Smooth muscle cell (in vitro differentiated cells): ENCODE measurements at regions not wholly inside any gene's neighbourhood (a gene's known extent, or its start where the extent isn't known, plus 50 kb on each side); places are given as distances from the start of the nearest gene placed in this dataset.

Source experiments
- DNase-seq: peaks from one replicate; lab custom pipeline; 2025; ENCODE audit not compliant: unreplicated experiment; lab: John Stamatoyannopoulos, UW
- H2AFZ ChIP-seq: fragments of 200-600 bp; sonication (generic); 2 replicates; pipeline ENCODE4 v1.6.0; 2016; ENCODE audit warnings: antibody characterized with exemption, low read depth, mild to moderate bottlenecking
- H3F3A ChIP-seq: fragments of 200-600 bp; sonication (generic); 2 replicates; pipeline ENCODE4 v1.6.0; 2017; ENCODE audit warnings: antibody characterized with exemption, low read depth
- H3K27ac ChIP-seq: fragments of 200-600 bp; sonication (generic); 2 replicates; pipeline ENCODE4 v1.5.1; 2016; ENCODE audit warnings: low read depth, mild to moderate bottlenecking
- H3K27me3 ChIP-seq: fragments of 200-600 bp; sonication (generic); 2 replicates; pipeline ENCODE4 v1.6.1; 2016; ENCODE audit warnings: low read depth, mild to moderate bottlenecking
- H3K36me3 ChIP-seq: fragments of 200-600 bp; sonication (generic); 2 replicates; pipeline ENCODE4 v1.5.1; 2016; ENCODE audit warnings: low read depth
- H3K4me1 ChIP-seq: fragments of 200-600 bp; sonication (generic); 2 replicates; pipeline ENCODE4 v1.5.1; 2016; ENCODE audit warnings: low read depth
- H3K4me2 ChIP-seq: fragments of 200-600 bp; sonication (generic); 2 replicates; pipeline ENCODE4 v1.6.0; 2016; ENCODE audit warnings: mild to moderate bottlenecking
- H3K4me3 ChIP-seq: fragments of 200-600 bp; sonication (generic); 2 replicates; pipeline ENCODE4 v1.5.1; 2016; ENCODE audit warnings: mild to moderate bottlenecking
- H3K79me2 ChIP-seq: fragments of 200-600 bp; sonication (generic); 2 replicates; pipeline ENCODE4 v1.6.0; 2016; ENCODE audit warnings: low read depth, mild to moderate bottlenecking
- H3K9ac ChIP-seq: fragments of 200-600 bp; sonication (generic); 2 replicates; pipeline ENCODE4 v1.6.0; 2016; ENCODE audit warnings: low read depth
- H3K9me3 ChIP-seq: fragments of 200-600 bp; sonication (generic); replicated peaks from 2 replicates; pipeline ENCODE4 v1.5.1; 2016; ENCODE audit warnings: low read depth
- H4K20me1 ChIP-seq: fragments of 200-600 bp; sonication (generic); 2 replicates; pipeline ENCODE4 v1.6.0; 2016; ENCODE audit warnings: low read depth
- CTCF ChIP-seq: fragments of 200-600 bp; sonication (generic); IDR thresholded peaks from 2 replicates; pipeline ENCODE4 v1.5.1; 2017; ENCODE audit warnings: borderline replicate concordance, mild to moderate bottlenecking, antibody characterized with exemption; ENCODE audit not compliant: insufficient read depth, poor library complexity, severe bottlenecking
- WGBS: methylation state at CpG from one replicate; pipeline ENCODE4 v1.1.7; 2016; ENCODE audit warnings: low lambda C conversion rate; 5-methylcytosine and 5-hydroxymethylcytosine counted together

DNA sequence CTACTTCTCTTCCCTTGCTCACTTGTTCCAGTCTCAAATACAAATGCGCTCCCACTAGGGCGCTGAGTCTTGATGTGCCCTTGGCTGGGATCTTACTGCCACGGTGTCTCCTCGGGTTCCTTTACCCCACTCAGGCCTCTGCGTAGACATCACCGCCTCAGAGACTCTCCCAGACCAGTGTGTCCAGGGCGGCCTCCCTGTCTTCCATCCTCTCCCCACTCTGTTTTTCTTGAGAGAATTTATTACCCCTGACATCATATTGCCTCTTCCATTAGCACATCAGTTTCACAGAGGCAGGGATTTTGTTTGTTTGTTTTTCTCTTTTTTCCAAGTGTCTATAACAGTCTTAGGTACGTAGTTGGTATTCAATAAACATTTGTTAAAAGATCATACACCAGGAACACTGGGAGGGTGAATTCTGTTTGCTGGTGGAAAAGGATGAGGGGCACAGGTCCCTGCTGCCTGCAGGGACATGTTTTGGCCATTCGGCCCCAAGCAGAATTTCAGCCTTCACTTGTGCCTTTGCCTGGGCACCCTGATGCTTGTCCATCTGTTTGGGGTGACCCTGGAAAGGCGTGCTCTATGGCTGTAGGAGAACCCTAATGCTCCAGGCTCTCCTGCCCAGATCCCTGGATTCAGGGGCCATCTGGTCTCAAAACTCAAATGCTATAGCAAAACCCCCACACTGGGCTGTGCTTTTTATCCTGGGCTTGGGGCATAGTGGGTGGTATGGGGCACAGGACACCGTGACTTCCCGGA is 55.0 kb downstream of the RPL37A start:
- TF ChIP-seq CTCF = no peak
- WGBS = 84% methylated on average over 12 of the region's 12 CpGs
- peaks cover 10% of the 10 kb centered on the region for H3K4me1 ChIP-seq
- H3K4me2 ChIP-seq = no peak overlapping the region
- no peaks in the 10 kb centered on the region for H3K9me3 ChIP-seq
- H3K27ac ChIP-seq = no peak overlapping the region
- H3K27me3 ChIP-seq = no peaks in the 10 kb centered on the region
- H3K9ac ChIP-seq = no peak overlapping the region
- no peaks in the 10 kb centered on the region for H3K36me3 ChIP-seq
- DNase-seq = no peak
- H4K20me1 ChIP-seq = no peaks in the 10 kb centered on the region
- H2AFZ ChIP-seq = no peak overlapping the region
- H3K79me2 ChIP-seq = no peaks in the 10 kb centered on the region
- H3K4me3 ChIP-seq = no peak overlapping the region
- no peaks in the 10 kb centered on the region for H3F3A ChIP-seq

DNA sequence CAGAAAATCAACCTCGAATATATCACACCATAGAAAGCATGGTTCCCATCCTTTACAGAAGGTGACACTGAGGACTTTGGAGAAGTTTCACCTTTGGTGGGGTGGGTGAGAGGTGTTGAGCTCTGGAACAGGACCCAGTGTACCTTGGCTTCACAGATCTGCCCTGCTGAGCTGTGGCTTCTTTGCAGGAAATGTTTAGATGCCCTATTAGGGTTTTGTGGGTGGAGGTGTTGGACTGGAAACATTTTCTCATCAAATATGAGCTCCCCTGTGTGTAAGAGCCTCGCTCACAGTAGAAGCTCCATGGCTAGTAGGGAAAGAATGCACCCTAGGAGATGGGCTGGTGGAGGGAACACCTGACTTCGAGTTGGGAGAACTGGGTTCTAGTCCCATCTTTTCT is 55.6 kb downstream of the RPL37A start:
- Histone ChIP-seq H2AFZ (no peak overlapping the region), H3K9me3 (no peaks in the 10 kb centered on the region), H4K20me1 (no peaks in the 10 kb centered on the region), H3K4me1 (peaks cover 12% of the 10 kb centered on the region), H3K79me2 (no peaks in the 10 kb centered on the region), H3K27ac (no peak overlapping the region), H3K36me3 (no peaks in the 10 kb centered on the region), H3K4me3 (no peak overlapping the region), H3K27me3 (no peaks in the 10 kb centered on the region), H3F3A (no peaks in the 10 kb centered on the region), H3K9ac (no peak overlapping the region), H3K4me2 (no peak overlapping the region)
- no peak for DNase-seq
- TF ChIP-seq CTCF = no peak
- WGBS = 92% methylated on average over 3 of the region's 3 CpGs

GRCh38 chr2:216554755-216555154 is 56.1 kb downstream of the RPL37A start:
- H3K9ac ChIP-seq = no peak overlapping the region
- H3K4me1 ChIP-seq = peaks cover 14% of the 10 kb centered on the region
- no peaks in the 10 kb centered on the region for H3K36me3 ChIP-seq
- H2AFZ ChIP-seq = no peak overlapping the region
- TF ChIP-seq CTCF = no peak
- no peak overlapping the region for H3K27ac ChIP-seq
- no peaks in the 10 kb centered on the region for H3K27me3 ChIP-seq
- no peak overlapping the region for H3K4me2 ChIP-seq
- H4K20me1 ChIP-seq = no peaks in the 10 kb centered on the region
- no peak for DNase-seq
- WGBS = 81% methylated on average over 1 of the region's 1 CpG
- no peak overlapping the region for H3K4me3 ChIP-seq
- no peaks in the 10 kb centered on the region for H3F3A ChIP-seq
- H3K9me3 ChIP-seq = no peaks in the 10 kb centered on the region
- no peaks in the 10 kb centered on the region for H3K79me2 ChIP-seq

DNA sequence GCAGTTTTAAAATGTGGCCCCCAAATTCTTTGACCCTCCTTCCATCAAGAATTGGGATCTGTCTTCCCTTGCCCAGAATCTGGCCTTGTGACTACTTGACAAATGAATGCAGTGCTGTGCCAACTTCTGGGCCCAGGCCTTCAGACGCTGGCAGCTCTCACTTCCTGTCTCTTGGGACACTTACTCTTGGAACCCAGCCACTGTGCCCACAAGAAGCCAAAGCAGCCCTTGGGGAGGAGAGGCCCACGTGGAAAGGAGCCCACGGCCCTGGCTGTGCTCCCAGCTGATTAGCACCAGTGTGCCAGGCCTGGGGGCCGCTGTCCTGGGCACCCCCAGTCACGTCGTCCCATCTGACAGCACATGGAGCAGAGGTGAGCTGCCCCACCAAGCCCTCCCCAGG is 56.6 kb downstream of the RPL37A start:
- no peak for DNase-seq
- Histone ChIP-seq H3K4me1 (peaks cover 14% of the 10 kb centered on the region), H3K36me3 (no peaks in the 10 kb centered on the region), H3K9me3 (no peaks in the 10 kb centered on the region), H3K79me2 (no peaks in the 10 kb centered on the region), H3K4me2 (no peak overlapping the region), H3K27ac (no peak overlapping the region), H2AFZ (no peak overlapping the region), H3K4me3 (no peak overlapping the region), H4K20me1 (no peaks in the 10 kb centered on the region), H3K27me3 (no peaks in the 10 kb centered on the region), H3F3A (no peaks in the 10 kb centered on the region), H3K9ac (no peak overlapping the region)
- 87% methylated on average over 6 of the region's 6 CpGs for WGBS
- no peak for TF ChIP-seq CTCF
